ENCODE measurements at regions not wholly inside any gene's neighbourhood (a gene's known extent, or its start where the extent isn't known, plus 50 kb on each side); places are given as distances from the start of the nearest gene placed in this dataset.

DNA sequence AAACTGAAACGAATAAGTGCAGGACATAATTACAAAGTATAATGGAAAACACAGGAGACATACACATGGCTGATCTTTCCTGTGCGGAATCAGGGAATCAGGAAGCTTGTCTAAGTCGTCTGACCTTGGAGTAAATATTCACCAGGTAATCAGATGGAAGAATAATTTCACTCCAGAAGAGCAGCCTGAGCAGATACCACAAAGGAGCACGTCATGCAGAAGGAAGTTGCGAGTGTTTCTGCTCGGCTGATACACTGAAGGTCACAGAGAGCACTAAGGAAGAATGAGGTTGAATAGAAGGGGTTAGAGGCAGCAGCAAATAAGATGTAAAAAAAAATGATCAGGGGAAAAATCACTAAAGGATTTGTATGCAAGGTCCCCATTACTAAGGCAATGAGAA is 122.3 kb upstream of the GPC6 start:
- POLR2A ChIA-PET = no interaction called here
- H3K79me2 ChIP-seq (ENCODE audit: control insufficient read depth, insufficient read depth, low read length) = no peaks in the 10 kb centered on the region
- no peaks in the 10 kb centered on the region for H3K27me3 ChIP-seq (ENCODE audit: control insufficient read depth in 2 of 2, insufficient read depth in 2 of 2, low read length in 2 of 2)
- H4K20me1 ChIP-seq (replicated peaks; ENCODE audit: control insufficient read depth, extremely low read depth, insufficient read depth, low read length) = no peaks in the 10 kb centered on the region
- no peak overlapping the region for H3K4me3 ChIP-seq (replicated peaks in 1 of 3; ENCODE audit: insufficient read depth in 1 of 3, low read depth in 1 of 3, low read length in 3 of 3)
- CTCF ChIA-PET = no interaction called here
- intact Hi-C loops (cut with micrococcal nuclease) = no loop called here
- no peak for DNase-seq (ENCODE audit: low read depth, low spot score)
- H3K9me3 ChIP-seq (replicated peaks; ENCODE audit: control insufficient read depth, insufficient read depth, low read length) = peaks cover 4% of the 10 kb centered on the region
- H2AFZ ChIP-seq (ENCODE audit: low read depth, low read length) = no peak overlapping the region
- H3K9me1 ChIP-seq (replicated peaks; ENCODE audit: control insufficient read depth, extremely low read depth, insufficient read depth, low read length) = no peaks in the 10 kb centered on the region
- TF ChIP-seq, protein P1, sequence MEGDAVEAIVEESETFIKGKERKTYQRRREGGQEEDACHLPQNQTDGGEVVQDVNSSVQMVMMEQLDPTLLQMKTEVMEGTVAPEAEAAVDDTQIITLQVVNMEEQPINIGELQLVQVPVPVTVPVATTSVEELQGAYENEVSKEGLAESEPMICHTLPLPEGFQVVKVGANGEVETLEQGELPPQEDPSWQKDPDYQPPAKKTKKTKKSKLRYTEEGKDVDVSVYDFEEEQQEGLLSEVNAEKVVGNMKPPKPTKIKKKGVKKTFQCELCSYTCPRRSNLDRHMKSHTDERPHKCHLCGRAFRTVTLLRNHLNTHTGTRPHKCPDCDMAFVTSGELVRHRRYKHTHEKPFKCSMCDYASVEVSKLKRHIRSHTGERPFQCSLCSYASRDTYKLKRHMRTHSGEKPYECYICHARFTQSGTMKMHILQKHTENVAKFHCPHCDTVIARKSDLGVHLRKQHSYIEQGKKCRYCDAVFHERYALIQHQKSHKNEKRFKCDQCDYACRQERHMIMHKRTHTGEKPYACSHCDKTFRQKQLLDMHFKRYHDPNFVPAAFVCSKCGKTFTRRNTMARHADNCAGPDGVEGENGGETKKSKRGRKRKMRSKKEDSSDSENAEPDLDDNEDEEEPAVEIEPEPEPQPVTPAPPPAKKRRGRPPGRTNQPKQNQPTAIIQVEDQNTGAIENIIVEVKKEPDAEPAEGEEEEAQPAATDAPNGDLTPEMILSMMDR (IDR thresholded peaks at IDR 0.05; ENCODE audit: extremely low read depth in 1 of 2, insufficient read depth in 1 of 2, low read depth in 1 of 2, low read length in 2 of 2) = no peak
- TF ChIP-seq, protein P2, sequence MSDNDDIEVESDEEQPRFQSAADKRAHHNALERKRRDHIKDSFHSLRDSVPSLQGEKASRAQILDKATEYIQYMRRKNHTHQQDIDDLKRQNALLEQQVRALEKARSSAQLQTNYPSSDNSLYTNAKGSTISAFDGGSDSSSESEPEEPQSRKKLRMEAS (IDR thresholded peaks at IDR 0.05; ENCODE audit: insufficient read depth, insufficient read length) = no peak
- TF ChIP-seq EZH2 (IDR thresholded peaks at IDR 0.05; ENCODE audit: borderline replicate concordance, low read depth, low read length, severe bottlenecking) (no peak), POLR2A (IDR thresholded peaks at IDR 0.05; ENCODE audit: low read depth, low read length) (no peak), POLR2AphosphoS5 (IDR thresholded peaks at IDR 0.05; ENCODE audit: insufficient read depth, low read depth, low read length) (no peak), MYC (IDR thresholded peaks at IDR 0.05; ENCODE audit: low read depth, low read length) (no peak)
- no peak overlapping the region for H3K9ac ChIP-seq (replicated peaks; ENCODE audit: extremely low read depth, insufficient read depth, low read length)
- no peak overlapping the region for H3K4me2 ChIP-seq (ENCODE audit: insufficient read depth, low read length)
- BruUV-seq (replicated peaks) = no TSS peak
- no peaks in the 10 kb centered on the region for H3K4me1 ChIP-seq (ENCODE audit: control insufficient read depth, extremely low read depth, insufficient read depth, low read length)
- no peak overlapping the region for H3K27ac ChIP-seq (ENCODE audit: insufficient read depth, low read depth, low read length)
- no peaks in the 10 kb centered on the region for H3K36me3 ChIP-seq (ENCODE audit: control insufficient read depth in 2 of 2, extremely low read depth in 1 of 2, insufficient read depth in 2 of 2, low read length in 2 of 2)
- FAIRE-seq = no peak
- dilution Hi-C loops (cut with MboI; ENCODE audit: extremely low pct_ligation_motif_present, low sequenced_read_pairs) = no loop called here

- TF ChIP-seq FOS (IDR thresholded peaks at IDR 0.05; ENCODE audit: borderline replicate concordance, insufficient read depth, low read length) (no peak), EZH2 (IDR thresholded peaks at IDR 0.05; ENCODE audit: borderline replicate concordance, low read depth, low read length, severe bottlenecking) (no peak), GATA2 (IDR thresholded peaks at IDR 0.05; ENCODE audit: insufficient read depth, insufficient read length, low read depth, low read length) (no peak), MYC (IDR thresholded peaks at IDR 0.05; ENCODE audit: low read depth, low read length) (no peak), POLR2A (IDR thresholded peaks at IDR 0.05; ENCODE audit: low read depth, low read length) (no peak)
- TF ChIP-seq, protein P1 (IDR thresholded peaks at IDR 0.05; ENCODE audit: extremely low read depth in 1 of 2, insufficient read depth in 1 of 2, low read depth in 1 of 2, low read length in 2 of 2) = no peak
- Histone ChIP-seq H2AFZ (ENCODE audit: low read depth, low read length) (no peak overlapping the region), H3K27me3 (ENCODE audit: control insufficient read depth in 2 of 2, insufficient read depth in 2 of 2, low read length in 2 of 2) (no peaks in the 10 kb centered on the region), H3K4me3 (replicated peaks in 1 of 3; ENCODE audit: insufficient read depth in 1 of 3, low read depth in 1 of 3, low read length in 3 of 3) (no peak overlapping the region), H3K79me2 (ENCODE audit: control insufficient read depth, insufficient read depth, low read length) (no peaks in the 10 kb centered on the region), H3K4me2 (ENCODE audit: insufficient read depth, low read length) (no peak overlapping the region), H3K9ac (replicated peaks; ENCODE audit: extremely low read depth, insufficient read depth, low read length) (no peak overlapping the region), H3K9me1 (replicated peaks; ENCODE audit: control insufficient read depth, extremely low read depth, insufficient read depth, low read length) (no peaks in the 10 kb centered on the region), H3K4me1 (ENCODE audit: control insufficient read depth, extremely low read depth, insufficient read depth, low read length) (no peaks in the 10 kb centered on the region), H3K36me3 (ENCODE audit: control insufficient read depth in 2 of 2, extremely low read depth in 1 of 2, insufficient read depth in 2 of 2, low read length in 2 of 2) (no peaks in the 10 kb centered on the region), H3K27ac (ENCODE audit: insufficient read depth, low read depth, low read length) (no peak overlapping the region), H4K20me1 (replicated peaks; ENCODE audit: control insufficient read depth, extremely low read depth, insufficient read depth, low read length) (no peaks in the 10 kb centered on the region), H3K9me3 (replicated peaks; ENCODE audit: control insufficient read depth, insufficient read depth, low read length) (peaks cover 4% of the 10 kb centered on the region)
- DNase-seq (ENCODE audit: low read depth, low spot score) (no peak), FAIRE-seq (no peak)
- ChIA-PET POLR2A (no interaction called here), CTCF (no interaction called here)
- dilution Hi-C loops (cut with MboI; ENCODE audit: extremely low pct_ligation_motif_present, low sequenced_read_pairs) (no loop called here), intact Hi-C loops (cut with micrococcal nuclease) (no loop called here)
- no TSS peak for BruUV-seq (replicated peaks)
Measured at GRCh38 chr13:93108111-93108601, 118.5 kb upstream of the GPC6 start.

Data from endothelial cell of umbilical vein (primary cell).